ENCODE measurements at regions not wholly inside any gene's neighbourhood (a gene's known extent, or its start where the extent isn't known, plus 50 kb on each side); places are given as distances from the start of the nearest gene placed in this dataset.
"Not testable (repeated sequence)": the region's sequence is repeated elsewhere in the genome, so short reads cannot be mapped to it uniquely, and the experiment has no call there.

- Mint-ChIP-seq H3K4me3 (no peak overlapping the region), H3K9me3 (peaks cover 0 to 31% (median 10%) of the 10 kb centered on the region in 9 donors), H3K27me3 (no peaks in the 10 kb centered on the region), H3K4me1 (no peaks in the 10 kb centered on the region), H3K27ac (no peak overlapping the region), H3K36me3 (no peaks in the 10 kb centered on the region)
- POLR2A ChIA-PET, result no interaction called here
- DNase-seq, result no peak
- ATAC-seq, result no peak
Observed at GRCh38 chr3:89714237-89714636, 606.8 kb downstream of the EPHA3 start.

- H3K36me3 Mint-ChIP-seq, result no peaks in the 10 kb centered on the region
- H3K4me1 Mint-ChIP-seq, result no peaks in the 10 kb centered on the region
- no peaks in the 10 kb centered on the region for H3K27me3 Mint-ChIP-seq
- H3K9me3 Mint-ChIP-seq, result peaks cover 0 to 23% (median 8%) of the 10 kb centered on the region in 9 donors
- H3K4me3 Mint-ChIP-seq, result no peak overlapping the region
- H3K27ac Mint-ChIP-seq, result no peak overlapping the region
- DNase-seq (no peak), ATAC-seq (no peak)
- POLR2A ChIA-PET, result no interaction called here
Observed at GRCh38 chr3:89740080-89740880, 632.9 kb downstream of the EPHA3 start.

- H3K27ac Mint-ChIP-seq, result no peak overlapping the region
- H3K36me3 Mint-ChIP-seq, result no peaks in the 10 kb centered on the region
- H3K27me3 Mint-ChIP-seq, result no peaks in the 10 kb centered on the region
- POLR2A ChIA-PET, result no interaction called here
- H3K4me1 Mint-ChIP-seq, result no peaks in the 10 kb centered on the region
- peaks cover 0 to 28% (median 12%) of the 10 kb centered on the region in 9 donors for H3K9me3 Mint-ChIP-seq
- H3K4me3 Mint-ChIP-seq, result no peak overlapping the region
- no peak for ATAC-seq
- no peak for DNase-seq
Observed at GRCh38 chr3:89740881-89741177, 633.4 kb downstream of the EPHA3 start.

- POLR2A ChIA-PET, result no interaction called here
- Mint-ChIP-seq H3K9me3 (peaks cover 0 to 34% (median 10%) of the 10 kb centered on the region in 9 donors), H3K36me3 (no peaks in the 10 kb centered on the region), H3K27ac (no peak overlapping the region), H3K27me3 (no peaks in the 10 kb centered on the region), H3K4me3 (no peak overlapping the region), H3K4me1 (no peaks in the 10 kb centered on the region)
- DNase-seq (no peak), ATAC-seq (no peak)
Observed at GRCh38 chr3:89742546-89742945, 635.1 kb downstream of the EPHA3 start.

- H3K27me3 Mint-ChIP-seq, DNase-seq, POLR2A ChIA-PET, H3K36me3 Mint-ChIP-seq, H3K4me1 Mint-ChIP-seq, H3K4me3 Mint-ChIP-seq, ATAC-seq, H3K27ac Mint-ChIP-seq: not testable (repeated sequence)
- H3K9me3 Mint-ChIP-seq, result peaks cover 6 to 35% (median 13%) of the 10 kb centered on the region in 9 donors
Observed at GRCh38 chr3:89747541-89748278, 640.3 kb downstream of the EPHA3 start.

- Mint-ChIP-seq H3K9me3 (peaks cover 5 to 42% (median 19%) of the 10 kb centered on the region in 9 donors), H3K27me3 (peaks cover 0 to 3% (median 0%) of the 10 kb centered on the region in 5 donors), H3K27ac (no peak overlapping the region), H3K4me3 (no peak overlapping the region), H3K36me3 (no peaks in the 10 kb centered on the region), H3K4me1 (no peaks in the 10 kb centered on the region)
- ATAC-seq (no peak), DNase-seq (no peak)
- POLR2A ChIA-PET, result no interaction called here
Observed at GRCh38 chr3:89762405-89762804, 655.0 kb downstream of the EPHA3 start.

- Mint-ChIP-seq H3K27ac (no peak overlapping the region), H3K27me3 (no peaks in the 10 kb centered on the region), H3K36me3 (peaks cover 0 to 9% (median 0%) of the 10 kb centered on the region in 3 donors), H3K9me3 (peaks cover 8 to 41% (median 11%) of the 10 kb centered on the region in 9 donors), H3K4me3 (no peak overlapping the region), H3K4me1 (no peaks in the 10 kb centered on the region)
- DNase-seq, result no peak
- ATAC-seq, result no peak
- POLR2A ChIA-PET, result no interaction called here
Observed at GRCh38 chr3:89783341-89783927, 676.0 kb downstream of the EPHA3 start.

GRCh38 chr3:89787485-89787884 lies 680.1 kb downstream of the EPHA3 start:
- no peak for DNase-seq
- H3K27me3 Mint-ChIP-seq, result no peaks in the 10 kb centered on the region
- H3K27ac Mint-ChIP-seq, result no peak overlapping the region
- no peak for ATAC-seq
- POLR2A ChIA-PET, result no interaction called here
- H3K4me1 Mint-ChIP-seq, result no peaks in the 10 kb centered on the region
- H3K36me3 Mint-ChIP-seq, result peaks cover 0 to 9% (median 0%) of the 10 kb centered on the region in 3 donors
- H3K4me3 Mint-ChIP-seq, result no peak overlapping the region
- H3K9me3 Mint-ChIP-seq, result peaks cover 4 to 39% (median 13%) of the 10 kb centered on the region in 9 donors

GRCh38 chr3:89787979-89788378 lies 680.6 kb downstream of the EPHA3 start:
- peaks cover 0 to 9% (median 0%) of the 10 kb centered on the region in 3 donors for H3K36me3 Mint-ChIP-seq
- H3K4me3 Mint-ChIP-seq, result no peak overlapping the region
- H3K4me1 Mint-ChIP-seq, result no peaks in the 10 kb centered on the region
- POLR2A ChIA-PET, result no interaction called here
- DNase-seq, result no peak
- ATAC-seq, result no peak
- peaks cover 4 to 39% (median 13%) of the 10 kb centered on the region in 9 donors for H3K9me3 Mint-ChIP-seq
- H3K27me3 Mint-ChIP-seq, result no peaks in the 10 kb centered on the region
- no peak overlapping the region for H3K27ac Mint-ChIP-seq

- Mint-ChIP-seq H3K27me3 (no peaks in the 10 kb centered on the region), H3K9me3 (peaks cover 0 to 20% (median 3%) of the 10 kb centered on the region in 9 donors), H3K4me3 (no peak overlapping the region), H3K36me3 (peaks cover 0 to 2% (median 0%) of the 10 kb centered on the region in 3 donors), H3K27ac (no peak overlapping the region), H3K4me1 (no peaks in the 10 kb centered on the region)
- no peak for ATAC-seq
- POLR2A ChIA-PET, result no interaction called here
- DNase-seq, result no peak
Observed at GRCh38 chr3:89795506-89795905, 688.1 kb downstream of the EPHA3 start.

GRCh38 chr3:89802881-89803280 lies 695.5 kb downstream of the EPHA3 start:
- Mint-ChIP-seq H3K9me3 (peaks cover 0 to 10% (median 4%) of the 10 kb centered on the region in 9 donors), H3K27me3 (no peaks in the 10 kb centered on the region), H3K4me1 (no peaks in the 10 kb centered on the region), H3K27ac (no peak overlapping the region), H3K4me3 (no peak overlapping the region), H3K36me3 (no peaks in the 10 kb centered on the region)
- DNase-seq, result no peak
- POLR2A ChIA-PET, result no interaction called here
- ATAC-seq, result no peak

GRCh38 chr3:89803711-89804110 lies 696.3 kb downstream of the EPHA3 start:
- DNase-seq (no peak), ATAC-seq (no peak)
- POLR2A ChIA-PET, result no interaction called here
- H3K27me3 Mint-ChIP-seq, result no peaks in the 10 kb centered on the region
- no peaks in the 10 kb centered on the region for H3K4me1 Mint-ChIP-seq
- H3K27ac Mint-ChIP-seq, result no peak overlapping the region
- no peak overlapping the region for H3K4me3 Mint-ChIP-seq
- no peaks in the 10 kb centered on the region for H3K36me3 Mint-ChIP-seq
- H3K9me3 Mint-ChIP-seq, result peaks cover 0 to 10% (median 4%) of the 10 kb centered on the region in 9 donors

GRCh38 chr3:89806166-89806565 lies 698.7 kb downstream of the EPHA3 start:
- Mint-ChIP-seq H3K27me3 (no peaks in the 10 kb centered on the region), H3K4me3 (no peak overlapping the region), H3K9me3 (peaks cover 0 to 11% (median 5%) of the 10 kb centered on the region in 9 donors), H3K36me3 (no peaks in the 10 kb centered on the region), H3K27ac (no peak overlapping the region), H3K4me1 (no peaks in the 10 kb centered on the region)
- DNase-seq, result no peak
- POLR2A ChIA-PET, result no interaction called here
- ATAC-seq, result no peak
